HG03060 (cell line): ENCODE measurements at regions not wholly inside any gene's neighbourhood (a gene's known extent, or its start where the extent isn't known, plus 50 kb on each side); places are given as distances from the start of the nearest gene placed in this dataset.

Experiments used
- ATAC-seq: cut with Tn5 transposase; IDR thresholded peaks from one replicate; pipeline ENCODE4 v1.9.1; 2021; ENCODE audit warnings: low read depth, moderate number of reproducible peaks; ENCODE audit not compliant: unreplicated experiment

DNA sequence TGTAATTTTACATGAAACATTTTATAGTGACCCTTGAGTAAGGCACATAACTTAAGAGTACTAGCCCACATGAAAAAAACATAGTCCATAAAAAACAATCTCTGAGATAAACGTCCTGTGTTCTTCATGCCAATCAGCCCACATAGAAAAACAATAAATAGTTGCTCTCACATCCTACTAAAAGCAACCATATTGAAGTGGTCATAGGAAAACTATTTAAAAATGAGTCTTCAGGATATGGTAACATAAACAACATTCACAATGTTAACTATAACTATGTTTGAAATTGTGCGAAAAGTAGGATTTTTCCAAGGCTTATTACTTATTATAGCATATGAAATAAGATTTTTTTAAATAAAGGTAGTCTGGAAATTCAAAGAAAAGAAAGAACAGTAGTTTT lies 77.1 kb upstream of the EPHA5 start:
- ATAC-seq, result no peak

- ATAC-seq, result no peak
These were observed 67.8 kb upstream of the EPHA5 start for GRCh38 chr4:65738134-65738533.

DNA sequence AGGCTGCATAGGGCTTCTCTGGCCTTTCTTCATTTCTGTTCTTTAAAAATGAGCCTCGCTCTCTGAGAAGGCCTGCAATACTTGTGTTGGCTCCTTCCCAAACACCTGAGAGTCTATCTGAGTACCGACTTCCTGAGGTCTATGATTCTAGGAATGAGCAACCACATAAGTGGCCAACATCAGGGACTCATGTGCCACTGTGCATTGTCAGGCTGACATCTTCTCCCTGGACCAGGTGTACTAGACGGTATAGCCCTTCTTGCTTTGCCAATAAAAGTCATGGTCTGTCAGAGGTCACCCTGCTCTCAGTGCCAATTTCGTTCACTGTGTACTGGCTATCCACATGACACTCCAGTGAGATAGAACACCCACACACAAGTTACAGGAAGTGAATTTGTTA lies 67.4 kb upstream of the EPHA5 start:
- no peak for ATAC-seq

GRCh38 chr4:65724973-65725372 lies 54.7 kb upstream of the EPHA5 start:
- ATAC-seq, result no peak
